Nephron progenitor cell (in vitro differentiated cells): ENCODE measurements at regions not wholly inside any gene's neighbourhood (a gene's known extent, or its start where the extent isn't known, plus 50 kb on each side); places are given as distances from the start of the nearest gene placed in this dataset.
"Not testable (repeated sequence)": the region's sequence is repeated elsewhere in the genome, so short reads cannot be mapped to it uniquely, and the experiment has no call there.

Experiments used
- DNase-seq: peaks from one replicate; pipeline ENCODE4 v3.0.0; 2021
- H3K27ac Mint-ChIP-seq: 2 replicates; pipeline ENCODE4 v1.8.0; 2021; ENCODE audit warnings: mild to moderate bottlenecking, moderate library complexity, mixed read lengths
- H3K27me3 Mint-ChIP-seq: 2 replicates; pipeline ENCODE4 v1.8.0; 2021; ENCODE audit warnings: mild to moderate bottlenecking, low read depth, mixed read lengths; ENCODE audit not compliant: poor library complexity
- H3K36me3 Mint-ChIP-seq: 2 replicates; pipeline ENCODE4 v1.8.0; 2021; ENCODE audit warnings: low read depth, mixed read lengths
- H3K4me1 Mint-ChIP-seq: 2 replicates; pipeline ENCODE4 v1.8.0; 2021; ENCODE audit warnings: mixed read lengths
- H3K4me3 Mint-ChIP-seq: 2 replicates; pipeline ENCODE4 v1.8.0; 2021; ENCODE audit warnings: mild to moderate bottlenecking, moderate library complexity, mixed read lengths
- H3K9me3 Mint-ChIP-seq: 2 replicates; pipeline ENCODE4 v1.8.0; 2021; ENCODE audit warnings: mild to moderate bottlenecking, moderate library complexity, mixed read lengths
- TF ChIP-seq, protein P1 (sequence below): fragments of 200-600 bp; sonication (generic); IDR thresholded peaks from 2 replicates; pipeline ENCODE4 v1.5.0; 2021; ENCODE audit warnings: antibody characterized with exemption

DNA sequence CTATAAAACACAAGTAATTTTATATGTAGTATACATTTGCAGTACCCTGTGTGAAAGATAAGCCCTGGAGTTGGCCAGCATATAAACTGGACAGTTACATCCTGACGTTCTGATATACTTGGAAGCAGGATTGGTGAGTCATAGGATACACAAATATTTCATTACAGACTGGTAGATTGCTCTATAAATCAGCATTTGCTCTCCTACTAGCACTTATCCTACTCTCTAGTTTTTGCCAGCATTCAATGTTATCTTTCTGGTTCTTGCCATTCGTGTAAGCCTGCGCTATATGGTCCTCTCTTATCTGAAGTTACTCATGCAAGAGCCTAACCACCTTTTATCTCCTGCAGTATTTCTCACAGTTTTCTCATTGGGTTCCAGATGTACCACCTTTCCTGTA is 680.2 kb upstream of the MMS22L start:
- TF ChIP-seq, protein P1, sequence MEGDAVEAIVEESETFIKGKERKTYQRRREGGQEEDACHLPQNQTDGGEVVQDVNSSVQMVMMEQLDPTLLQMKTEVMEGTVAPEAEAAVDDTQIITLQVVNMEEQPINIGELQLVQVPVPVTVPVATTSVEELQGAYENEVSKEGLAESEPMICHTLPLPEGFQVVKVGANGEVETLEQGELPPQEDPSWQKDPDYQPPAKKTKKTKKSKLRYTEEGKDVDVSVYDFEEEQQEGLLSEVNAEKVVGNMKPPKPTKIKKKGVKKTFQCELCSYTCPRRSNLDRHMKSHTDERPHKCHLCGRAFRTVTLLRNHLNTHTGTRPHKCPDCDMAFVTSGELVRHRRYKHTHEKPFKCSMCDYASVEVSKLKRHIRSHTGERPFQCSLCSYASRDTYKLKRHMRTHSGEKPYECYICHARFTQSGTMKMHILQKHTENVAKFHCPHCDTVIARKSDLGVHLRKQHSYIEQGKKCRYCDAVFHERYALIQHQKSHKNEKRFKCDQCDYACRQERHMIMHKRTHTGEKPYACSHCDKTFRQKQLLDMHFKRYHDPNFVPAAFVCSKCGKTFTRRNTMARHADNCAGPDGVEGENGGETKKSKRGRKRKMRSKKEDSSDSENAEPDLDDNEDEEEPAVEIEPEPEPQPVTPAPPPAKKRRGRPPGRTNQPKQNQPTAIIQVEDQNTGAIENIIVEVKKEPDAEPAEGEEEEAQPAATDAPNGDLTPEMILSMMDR: no peak
- no peak for DNase-seq
- H3K27me3 Mint-ChIP-seq: no peaks in the 10 kb centered on the region
- no peaks in the 10 kb centered on the region for H3K4me1 Mint-ChIP-seq
- H3K36me3 Mint-ChIP-seq: no peaks in the 10 kb centered on the region
- no peak overlapping the region for H3K4me3 Mint-ChIP-seq
- H3K27ac Mint-ChIP-seq: no peak overlapping the region
- H3K9me3 Mint-ChIP-seq: no peaks in the 10 kb centered on the region

GRCh38 chr6:97969065-97969464 is 686.0 kb upstream of the MMS22L start:
- Mint-ChIP-seq H3K4me3 (no peak overlapping the region), H3K27ac (no peak overlapping the region)

GRCh38 chr6:97977084-97977483 is 694.1 kb upstream of the MMS22L start:
- no peaks in the 10 kb centered on the region for H3K9me3 Mint-ChIP-seq
- no peaks in the 10 kb centered on the region for H3K27me3 Mint-ChIP-seq
- TF ChIP-seq, protein P1: no peak
- DNase-seq: no peak
- no peaks in the 10 kb centered on the region for H3K4me1 Mint-ChIP-seq
- no peak overlapping the region for H3K27ac Mint-ChIP-seq
- no peaks in the 10 kb centered on the region for H3K36me3 Mint-ChIP-seq
- H3K4me3 Mint-ChIP-seq: no peak overlapping the region

More at GRCh38 chr6:97969065-97969464, 686.0 kb upstream of the MMS22L start:
- H3K9me3 Mint-ChIP-seq: no peaks in the 10 kb centered on the region
- no peaks in the 10 kb centered on the region for H3K36me3 Mint-ChIP-seq
- TF ChIP-seq, protein P1: no peak
- no peaks in the 10 kb centered on the region for H3K4me1 Mint-ChIP-seq
- H3K27me3 Mint-ChIP-seq: no peaks in the 10 kb centered on the region
- DNase-seq: no peak

DNA sequence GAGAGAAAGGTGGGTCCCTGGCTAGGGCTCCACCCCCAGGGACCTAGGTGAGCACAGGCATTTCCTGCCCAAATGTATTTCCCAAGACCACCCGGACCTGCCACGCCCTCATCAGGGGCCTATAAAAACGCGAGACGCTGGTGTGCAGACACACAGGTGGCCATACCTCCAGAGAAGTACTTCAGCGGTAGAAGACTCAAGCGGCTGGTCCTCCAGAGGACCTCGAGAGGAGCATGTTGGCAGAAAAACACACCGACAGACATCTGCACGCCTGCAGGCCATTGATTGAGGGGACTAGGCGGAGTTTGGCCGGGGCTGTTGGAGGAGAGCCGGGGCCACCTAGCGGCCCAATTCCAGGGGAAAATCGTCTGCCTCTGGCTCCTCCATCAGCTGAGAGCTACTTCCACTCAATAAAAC is 695.8 kb upstream of the MMS22L start:
- no peak for DNase-seq
- Mint-ChIP-seq H3K4me3 (no peak overlapping the region), H3K27ac (no peak overlapping the region), H3K36me3 (no peaks in the 10 kb centered on the region), H3K9me3 (no peaks in the 10 kb centered on the region), H3K4me1 (no peaks in the 10 kb centered on the region), H3K27me3 (no peaks in the 10 kb centered on the region)
- TF ChIP-seq, protein P1: no peak

- not testable (repeated sequence) for H3K9me3 Mint-ChIP-seq, H3K36me3 Mint-ChIP-seq, H3K27ac Mint-ChIP-seq, DNase-seq, H3K4me1 Mint-ChIP-seq, H3K4me3 Mint-ChIP-seq, H3K27me3 Mint-ChIP-seq
Measured at GRCh38 chr6:97979285-97979684, 696.3 kb upstream of the MMS22L start.

GRCh38 chr6:97989451-97989850 is 706.4 kb upstream of the MMS22L start:
- H3K9me3 Mint-ChIP-seq: no peaks in the 10 kb centered on the region
- no peaks in the 10 kb centered on the region for H3K27me3 Mint-ChIP-seq
- TF ChIP-seq, protein P1: no peak
- H3K36me3 Mint-ChIP-seq: no peaks in the 10 kb centered on the region
- no peak overlapping the region for H3K27ac Mint-ChIP-seq
- no peak overlapping the region for H3K4me3 Mint-ChIP-seq
- DNase-seq: no peak
- H3K4me1 Mint-ChIP-seq: no peaks in the 10 kb centered on the region
